ENCODE measurements at regions not wholly inside any gene's neighbourhood (a gene's known extent, or its start where the extent isn't known, plus 50 kb on each side); places are given as distances from the start of the nearest gene placed in this dataset.

- Histone ChIP-seq H3K4me1 (ENCODE audit: insufficient read depth, poor library complexity, severe bottlenecking) (no peaks in the 10 kb centered on the region), H3K27ac (ENCODE audit: poor library complexity, severe bottlenecking) (no peak overlapping the region), H3K36me3 (ENCODE audit: low read depth) (no peaks in the 10 kb centered on the region), H3K4me3 (ENCODE audit: severe bottlenecking) (no peak overlapping the region), H3K27me3 (ENCODE audit: insufficient read depth, poor library complexity, severe bottlenecking) (peaks cover 27% of the 10 kb centered on the region), H3K9me3 (ENCODE audit: severe bottlenecking) (no peaks in the 10 kb centered on the region)
- DNase-seq (ENCODE audit: low spot score) (no peak), ATAC-seq (ENCODE audit: low read depth) (no peak)
- TF ChIP-seq, protein P1, sequence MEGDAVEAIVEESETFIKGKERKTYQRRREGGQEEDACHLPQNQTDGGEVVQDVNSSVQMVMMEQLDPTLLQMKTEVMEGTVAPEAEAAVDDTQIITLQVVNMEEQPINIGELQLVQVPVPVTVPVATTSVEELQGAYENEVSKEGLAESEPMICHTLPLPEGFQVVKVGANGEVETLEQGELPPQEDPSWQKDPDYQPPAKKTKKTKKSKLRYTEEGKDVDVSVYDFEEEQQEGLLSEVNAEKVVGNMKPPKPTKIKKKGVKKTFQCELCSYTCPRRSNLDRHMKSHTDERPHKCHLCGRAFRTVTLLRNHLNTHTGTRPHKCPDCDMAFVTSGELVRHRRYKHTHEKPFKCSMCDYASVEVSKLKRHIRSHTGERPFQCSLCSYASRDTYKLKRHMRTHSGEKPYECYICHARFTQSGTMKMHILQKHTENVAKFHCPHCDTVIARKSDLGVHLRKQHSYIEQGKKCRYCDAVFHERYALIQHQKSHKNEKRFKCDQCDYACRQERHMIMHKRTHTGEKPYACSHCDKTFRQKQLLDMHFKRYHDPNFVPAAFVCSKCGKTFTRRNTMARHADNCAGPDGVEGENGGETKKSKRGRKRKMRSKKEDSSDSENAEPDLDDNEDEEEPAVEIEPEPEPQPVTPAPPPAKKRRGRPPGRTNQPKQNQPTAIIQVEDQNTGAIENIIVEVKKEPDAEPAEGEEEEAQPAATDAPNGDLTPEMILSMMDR (IDR thresholded peaks at IDR 0.05; ENCODE audit: poor library complexity, severe bottlenecking), result no peak
These were observed 209.9 kb upstream of the VSTM2A start for GRCh38 chr7:54332301-54332700.

DNA sequence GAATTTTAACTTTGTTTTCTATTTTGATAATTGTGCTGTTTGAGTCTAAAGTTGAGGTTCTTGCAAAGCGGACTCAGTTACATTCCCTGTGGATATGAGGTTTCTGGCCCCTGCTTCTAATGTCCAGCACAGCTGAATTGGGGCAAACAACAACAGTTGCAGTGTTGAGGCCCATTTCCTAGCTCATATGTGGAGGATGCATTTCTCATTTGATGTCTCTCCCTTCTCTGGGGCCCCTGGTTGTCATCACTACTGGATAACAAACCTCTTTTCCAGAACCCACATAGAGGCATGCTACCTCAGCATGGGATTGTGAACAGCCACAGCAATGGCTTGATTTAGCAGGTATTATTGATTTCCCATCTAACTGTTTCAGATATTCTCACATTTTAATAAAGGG is 208.2 kb upstream of the VSTM2A start:
- Histone ChIP-seq H3K4me3 (ENCODE audit: severe bottlenecking) (no peak overlapping the region), H3K36me3 (ENCODE audit: low read depth) (no peaks in the 10 kb centered on the region), H3K4me1 (ENCODE audit: insufficient read depth, poor library complexity, severe bottlenecking) (no peaks in the 10 kb centered on the region), H3K9me3 (ENCODE audit: severe bottlenecking) (no peaks in the 10 kb centered on the region), H3K27ac (ENCODE audit: poor library complexity, severe bottlenecking) (no peak overlapping the region), H3K27me3 (ENCODE audit: insufficient read depth, poor library complexity, severe bottlenecking) (peaks cover 15% of the 10 kb centered on the region)
- DNase-seq (ENCODE audit: low spot score) (no peak), ATAC-seq (ENCODE audit: low read depth) (no peak)
- TF ChIP-seq, protein P1 (IDR thresholded peaks at IDR 0.05; ENCODE audit: poor library complexity, severe bottlenecking), result no peak

GRCh38 chr7:54336800-54337199 is 205.4 kb upstream of the VSTM2A start:
- H3K4me3 ChIP-seq (ENCODE audit: severe bottlenecking), result no peak overlapping the region
- H3K36me3 ChIP-seq (ENCODE audit: low read depth), result no peaks in the 10 kb centered on the region
- H3K9me3 ChIP-seq (ENCODE audit: severe bottlenecking), result no peaks in the 10 kb centered on the region
- no peak for DNase-seq (ENCODE audit: low spot score)
- TF ChIP-seq, protein P1 (IDR thresholded peaks at IDR 0.05; ENCODE audit: poor library complexity, severe bottlenecking), result no peak
- H3K27ac ChIP-seq (ENCODE audit: poor library complexity, severe bottlenecking), result no peak overlapping the region
- no peak for ATAC-seq (ENCODE audit: low read depth)
- H3K4me1 ChIP-seq (ENCODE audit: insufficient read depth, poor library complexity, severe bottlenecking), result no peaks in the 10 kb centered on the region
- peaks cover 3% of the 10 kb centered on the region for H3K27me3 ChIP-seq (ENCODE audit: insufficient read depth, poor library complexity, severe bottlenecking)

- TF ChIP-seq, protein P1 (IDR thresholded peaks at IDR 0.05; ENCODE audit: poor library complexity, severe bottlenecking), result no peak
- Histone ChIP-seq H3K27ac (ENCODE audit: poor library complexity, severe bottlenecking) (no peak overlapping the region), H3K27me3 (ENCODE audit: insufficient read depth, poor library complexity, severe bottlenecking) (no peaks in the 10 kb centered on the region), H3K9me3 (ENCODE audit: severe bottlenecking) (no peaks in the 10 kb centered on the region), H3K4me3 (ENCODE audit: severe bottlenecking) (no peak overlapping the region), H3K36me3 (ENCODE audit: low read depth) (no peaks in the 10 kb centered on the region), H3K4me1 (ENCODE audit: insufficient read depth, poor library complexity, severe bottlenecking) (no peaks in the 10 kb centered on the region)
- DNase-seq (ENCODE audit: low spot score), result no peak
- no peak for ATAC-seq (ENCODE audit: low read depth)
These were observed 204.7 kb upstream of the VSTM2A start for GRCh38 chr7:54337466-54337865.

DNA sequence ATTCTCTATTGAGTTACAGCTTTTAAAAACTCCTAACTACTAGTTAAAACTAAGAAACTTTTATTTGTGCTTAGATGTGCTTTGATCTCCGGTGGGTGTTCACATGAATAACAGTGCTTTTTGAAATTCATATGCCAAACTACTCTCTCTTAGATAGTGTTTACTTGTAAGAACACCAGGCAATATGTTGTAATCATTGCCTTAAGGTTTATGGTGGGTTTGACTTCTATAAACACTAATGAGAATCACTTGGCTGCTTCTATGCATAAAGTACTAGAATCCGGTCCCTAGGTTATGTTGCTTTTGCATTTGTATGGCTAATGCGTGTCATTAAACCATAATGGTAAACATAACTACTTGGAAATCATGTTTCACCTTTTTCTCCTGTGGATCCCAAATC is 203.9 kb upstream of the VSTM2A start:
- no peak for ATAC-seq (ENCODE audit: low read depth)
- Histone ChIP-seq H3K27me3 (ENCODE audit: insufficient read depth, poor library complexity, severe bottlenecking) (no peaks in the 10 kb centered on the region), H3K9me3 (ENCODE audit: severe bottlenecking) (no peaks in the 10 kb centered on the region), H3K4me1 (ENCODE audit: insufficient read depth, poor library complexity, severe bottlenecking) (no peaks in the 10 kb centered on the region), H3K27ac (ENCODE audit: poor library complexity, severe bottlenecking) (no peak overlapping the region), H3K4me3 (ENCODE audit: severe bottlenecking) (no peak overlapping the region), H3K36me3 (ENCODE audit: low read depth) (no peaks in the 10 kb centered on the region)
- no peak for DNase-seq (ENCODE audit: low spot score)
- TF ChIP-seq, protein P1 (IDR thresholded peaks at IDR 0.05; ENCODE audit: poor library complexity, severe bottlenecking), result no peak
